ENCODE measurements at regions not wholly inside any gene's neighbourhood (a gene's known extent, or its start where the extent isn't known, plus 50 kb on each side); places are given as distances from the start of the nearest gene placed in this dataset.

- Histone ChIP-seq H3K9me2 (ENCODE audit: insufficient read depth, low read length) (no peaks in the 10 kb centered on the region), H3K4me2 (ENCODE audit: low read length) (no peak overlapping the region), H3K9me3 (ENCODE audit: low read length) (no peaks in the 10 kb centered on the region), H3K36me3 (ENCODE audit: insufficient read depth, low read length) (no peaks in the 10 kb centered on the region), H3K27ac (ENCODE audit: low read length) (no peak overlapping the region), H3K27me3 (ENCODE audit: insufficient read depth, low read depth, low read length) (no peaks in the 10 kb centered on the region), H4K20me1 (ENCODE audit: insufficient read depth) (no peaks in the 10 kb centered on the region), H3F3A (ENCODE audit: insufficient read depth, low read length, poor library complexity, severe bottlenecking) (no peaks in the 10 kb centered on the region), H2AFZ (ENCODE audit: low read depth, low read length) (no peak overlapping the region), H3K4me3 (ENCODE audit: low read length) (peak overlapping the region; percentile 68), H3K9ac (ENCODE audit: low read length) (no peak overlapping the region), H3K79me2 (replicated peaks; ENCODE audit: insufficient read depth, low read length) (no peaks in the 10 kb centered on the region)
- TF ChIP-seq SMC3 (conservative IDR thresholded peaks at IDR 0.05; ENCODE audit: poor library complexity) (no peak), EZH2 (IDR thresholded peaks at IDR 0.05; ENCODE audit: borderline replicate concordance, insufficient read depth, low read length, poor library complexity, severe bottlenecking) (no peak), TAF1 (IDR thresholded peaks at IDR 0.05; ENCODE audit: low read depth) (no peak), REST (IDR thresholded peaks at IDR 0.05; ENCODE audit: borderline replicate concordance) (no peak), CTCF (IDR thresholded peaks at IDR 0.05; ENCODE audit: poor library complexity, severe bottlenecking) (no peak), MXI1 (conservative IDR thresholded peaks at IDR 0.05; ENCODE audit: poor library complexity, severe bottlenecking) (no peak), POLR2AphosphoS5 (IDR thresholded peaks at IDR 0.05) (no peak), EP300 (conservative IDR thresholded peaks at IDR 0.05; ENCODE audit: poor library complexity, severe bottlenecking) (no peak), RAD21 (conservative IDR thresholded peaks at IDR 0.05) (no peak)
These were observed 65.7 kb upstream of the HES1 start for GRCh38 chr3:194070220-194070633.

- H3K9me3 ChIP-seq (ENCODE audit: low read length), result no peaks in the 10 kb centered on the region
- H3K9me2 ChIP-seq (ENCODE audit: insufficient read depth, low read length), result no peaks in the 10 kb centered on the region
- no peak overlapping the region for H3K27ac ChIP-seq (ENCODE audit: low read length)
- TF ChIP-seq REST (IDR thresholded peaks at IDR 0.05; ENCODE audit: borderline replicate concordance), result no peak
- TF ChIP-seq MXI1 (conservative IDR thresholded peaks at IDR 0.05; ENCODE audit: poor library complexity, severe bottlenecking), result peak; percentile 59
- peak; percentile 37 for TF ChIP-seq RAD21 (conservative IDR thresholded peaks at IDR 0.05)
- peak; percentile 43 for TF ChIP-seq SMC3 (conservative IDR thresholded peaks at IDR 0.05; ENCODE audit: poor library complexity)
- TF ChIP-seq EP300 (conservative IDR thresholded peaks at IDR 0.05; ENCODE audit: poor library complexity, severe bottlenecking), result no peak
- TF ChIP-seq POLR2AphosphoS5 (IDR thresholded peaks at IDR 0.05), result no peak
- no peak for TF ChIP-seq EZH2 (IDR thresholded peaks at IDR 0.05; ENCODE audit: borderline replicate concordance, insufficient read depth, low read length, poor library complexity, severe bottlenecking)
- no peak for TF ChIP-seq CTCF (IDR thresholded peaks at IDR 0.05; ENCODE audit: poor library complexity, severe bottlenecking)
- no peak for TF ChIP-seq TAF1 (IDR thresholded peaks at IDR 0.05; ENCODE audit: low read depth)
- H4K20me1 ChIP-seq (ENCODE audit: insufficient read depth), result no peaks in the 10 kb centered on the region
- peak overlapping the region; percentile 68 for H3K4me3 ChIP-seq (ENCODE audit: low read length)
- no peaks in the 10 kb centered on the region for H3K27me3 ChIP-seq (ENCODE audit: insufficient read depth, low read depth, low read length)
- no peaks in the 10 kb centered on the region for H3F3A ChIP-seq (ENCODE audit: insufficient read depth, low read length, poor library complexity, severe bottlenecking)
- peak overlapping the region; percentile 29 for H3K9ac ChIP-seq (ENCODE audit: low read length)
- H3K36me3 ChIP-seq (ENCODE audit: insufficient read depth, low read length), result no peaks in the 10 kb centered on the region
- H2AFZ ChIP-seq (ENCODE audit: low read depth, low read length), result no peak overlapping the region
- H3K4me2 ChIP-seq (ENCODE audit: low read length), result peak overlapping the region; percentile 45
- no peaks in the 10 kb centered on the region for H3K79me2 ChIP-seq (replicated peaks; ENCODE audit: insufficient read depth, low read length)
These were observed 65.1 kb upstream of the HES1 start for GRCh38 chr3:194070634-194071409.

All from neural cell (in vitro differentiated cells).